ENCODE measurements at regions not wholly inside any gene's neighbourhood (a gene's known extent, or its start where the extent isn't known, plus 50 kb on each side); places are given as distances from the start of the nearest gene placed in this dataset.
"Not testable (repeated sequence)": the region's sequence is repeated elsewhere in the genome, so short reads cannot be mapped to it uniquely, and the experiment has no call there.

GRCh38 chr11:67804435-67805252, 130.2 kb upstream of the ALDH3B2 start:
- DNase-seq (ENCODE audit: low read depth), result peak; percentile 28

GRCh38 chr11:67803519-67803918, 129.1 kb upstream of the ALDH3B2 start:
- not testable (repeated sequence) for DNase-seq (ENCODE audit: low read depth)

GRCh38 chr11:67803055-67803454, 128.6 kb upstream of the ALDH3B2 start:
- not testable (repeated sequence) for DNase-seq (ENCODE audit: low read depth)

- DNase-seq (ENCODE audit: low read depth), result not testable (repeated sequence)
Measured at GRCh38 chr11:67802623-67803022, 128.2 kb upstream of the ALDH3B2 start.

- DNase-seq (ENCODE audit: low read depth), result not testable (repeated sequence)
Measured at GRCh38 chr11:67801397-67801796, 127.0 kb upstream of the ALDH3B2 start.

- not testable (repeated sequence) for DNase-seq (ENCODE audit: low read depth)
Measured at GRCh38 chr11:67800591-67800990, 126.2 kb upstream of the ALDH3B2 start.

GRCh38 chr11:67799808-67800207, 125.4 kb upstream of the ALDH3B2 start:
- not testable (repeated sequence) for DNase-seq (ENCODE audit: low read depth)

GRCh38 chr11:67797726-67798521, 123.5 kb upstream of the ALDH3B2 start:
- DNase-seq (ENCODE audit: low read depth), result not testable (repeated sequence)

- DNase-seq (ENCODE audit: low read depth), result no peak
Measured at GRCh38 chr11:67795746-67796145, 121.3 kb upstream of the ALDH3B2 start.

- DNase-seq (ENCODE audit: low read depth), result not testable (repeated sequence)
Measured at GRCh38 chr11:67793750-67794149, 119.3 kb upstream of the ALDH3B2 start.

GRCh38 chr11:67792273-67792990, 118.0 kb upstream of the ALDH3B2 start:
- not testable (repeated sequence) for DNase-seq (ENCODE audit: low read depth)

GRCh38 chr11:67791598-67792170, 117.3 kb upstream of the ALDH3B2 start:
- DNase-seq (ENCODE audit: low read depth), result not testable (repeated sequence)

- DNase-seq (ENCODE audit: low read depth), result not testable (repeated sequence)
Measured at GRCh38 chr11:67788341-67788695, 113.9 kb upstream of the ALDH3B2 start.

- not testable (repeated sequence) for DNase-seq (ENCODE audit: low read depth)
Measured at GRCh38 chr11:67787681-67788340, 113.4 kb upstream of the ALDH3B2 start.

- DNase-seq (ENCODE audit: low read depth), result not testable (repeated sequence)
Measured at GRCh38 chr11:67781967-67782366, 107.5 kb upstream of the ALDH3B2 start.

GRCh38 chr11:67781506-67781905, 107.1 kb upstream of the ALDH3B2 start:
- DNase-seq (ENCODE audit: low read depth), result not testable (repeated sequence)

GRCh38 chr11:67780056-67780455, 105.6 kb upstream of the ALDH3B2 start:
- DNase-seq (ENCODE audit: low read depth), result no peak

- DNase-seq (ENCODE audit: low read depth), result not testable (repeated sequence)
Measured at GRCh38 chr11:67779189-67779875, 104.9 kb upstream of the ALDH3B2 start.

GRCh38 chr11:67776852-67777520, 102.6 kb upstream of the ALDH3B2 start:
- no peak for DNase-seq (ENCODE audit: low read depth)

GRCh38 chr11:67774175-67774574, 99.8 kb upstream of the ALDH3B2 start:
- not testable (repeated sequence) for DNase-seq (ENCODE audit: low read depth)
